ENCODE measurements at regions not wholly inside any gene's neighbourhood (a gene's known extent, or its start where the extent isn't known, plus 50 kb on each side); places are given as distances from the start of the nearest gene placed in this dataset.

DNA sequence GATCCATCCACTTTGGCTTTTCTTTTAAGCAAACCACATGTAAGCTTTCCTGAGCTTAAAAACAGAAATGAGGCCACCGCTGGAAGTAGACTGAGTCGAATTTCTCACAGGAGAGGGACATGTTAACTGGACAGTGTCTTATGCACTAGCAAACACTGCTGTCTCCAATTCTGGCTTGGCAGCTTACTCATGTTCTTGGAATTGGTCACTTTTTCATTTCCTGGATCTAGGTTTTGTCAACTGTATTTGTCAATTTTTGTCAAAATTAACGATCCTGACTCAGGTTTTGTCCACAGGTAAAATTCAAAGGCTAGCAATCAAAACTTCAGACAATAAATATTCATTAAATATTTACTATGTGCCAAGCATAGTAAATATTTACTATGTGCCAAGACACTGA lies 601.5 kb downstream of the RNF144B start:
- no peaks in the 10 kb centered on the region for H3K9me3 ChIP-seq (ENCODE audit: control insufficient read depth, low read length)

DNA sequence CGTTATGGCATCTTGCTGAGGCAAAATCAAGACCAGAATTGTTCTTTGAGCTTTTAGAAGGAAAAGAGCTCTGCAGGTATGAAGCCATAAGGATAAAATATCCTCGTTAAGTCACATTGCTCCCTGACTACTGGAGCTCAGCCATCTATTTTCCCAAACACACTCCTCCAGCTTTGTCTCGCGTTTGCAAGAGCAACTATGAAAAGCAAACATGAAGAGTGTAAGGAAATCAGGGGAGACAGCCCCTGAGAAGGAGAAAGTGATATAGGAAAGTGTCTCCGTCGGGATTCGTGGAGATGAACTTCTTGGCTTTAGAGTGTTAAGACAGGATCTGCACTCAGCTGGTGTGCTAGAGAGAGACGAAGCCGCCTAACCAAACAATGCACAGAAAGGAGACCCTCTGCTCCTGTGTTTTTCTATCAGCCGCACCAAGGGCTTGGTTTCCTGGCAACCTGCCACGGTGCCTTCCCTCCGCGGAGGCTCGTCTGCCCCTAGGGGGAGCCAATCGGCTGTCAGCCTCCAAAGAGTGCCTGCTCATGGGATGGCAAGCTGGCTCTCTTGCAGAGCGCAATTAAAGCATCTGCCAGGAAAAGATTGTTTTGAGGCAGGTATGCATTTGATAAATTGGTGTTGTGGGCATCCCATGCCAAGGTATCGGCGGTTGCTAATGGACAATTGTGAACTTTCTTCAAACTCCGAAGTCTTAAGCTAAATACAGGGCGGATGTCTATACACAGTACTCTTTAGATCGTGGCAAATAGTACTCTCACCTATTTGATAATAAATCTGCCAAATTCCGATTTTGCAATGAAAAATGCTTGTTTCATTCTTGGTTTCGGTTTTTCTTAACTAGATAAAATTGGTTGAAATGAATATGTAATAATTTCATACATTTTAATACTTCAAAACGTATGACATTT lies 603.2 kb downstream of the RNF144B start:
- Histone ChIP-seq H3K4me3 (ENCODE audit: low read depth, low read length) (no peak overlapping the region), H3K4me1 (peaks cover 4% of the 10 kb centered on the region), H2AFZ (no peak overlapping the region)

More for the DNA sequence above, 601.5 kb downstream of the RNF144B start:
- no peaks in the 10 kb centered on the region for H3K79me2 ChIP-seq
- H3K36me3 ChIP-seq (ENCODE audit: control insufficient read depth, insufficient read depth, low read length): no peaks in the 10 kb centered on the region
- H2AFZ ChIP-seq: no peak overlapping the region
- H3K27ac ChIP-seq: no peak overlapping the region
- no peak overlapping the region for H3K4me2 ChIP-seq (ENCODE audit: low read length)
- no peaks in the 10 kb centered on the region for H3K27me3 ChIP-seq (ENCODE audit: control insufficient read depth, insufficient read depth, low read length)
- TF ChIP-seq, protein P1, sequence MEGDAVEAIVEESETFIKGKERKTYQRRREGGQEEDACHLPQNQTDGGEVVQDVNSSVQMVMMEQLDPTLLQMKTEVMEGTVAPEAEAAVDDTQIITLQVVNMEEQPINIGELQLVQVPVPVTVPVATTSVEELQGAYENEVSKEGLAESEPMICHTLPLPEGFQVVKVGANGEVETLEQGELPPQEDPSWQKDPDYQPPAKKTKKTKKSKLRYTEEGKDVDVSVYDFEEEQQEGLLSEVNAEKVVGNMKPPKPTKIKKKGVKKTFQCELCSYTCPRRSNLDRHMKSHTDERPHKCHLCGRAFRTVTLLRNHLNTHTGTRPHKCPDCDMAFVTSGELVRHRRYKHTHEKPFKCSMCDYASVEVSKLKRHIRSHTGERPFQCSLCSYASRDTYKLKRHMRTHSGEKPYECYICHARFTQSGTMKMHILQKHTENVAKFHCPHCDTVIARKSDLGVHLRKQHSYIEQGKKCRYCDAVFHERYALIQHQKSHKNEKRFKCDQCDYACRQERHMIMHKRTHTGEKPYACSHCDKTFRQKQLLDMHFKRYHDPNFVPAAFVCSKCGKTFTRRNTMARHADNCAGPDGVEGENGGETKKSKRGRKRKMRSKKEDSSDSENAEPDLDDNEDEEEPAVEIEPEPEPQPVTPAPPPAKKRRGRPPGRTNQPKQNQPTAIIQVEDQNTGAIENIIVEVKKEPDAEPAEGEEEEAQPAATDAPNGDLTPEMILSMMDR (IDR thresholded peaks at IDR 0.05): no peak
- H3K4me1 ChIP-seq: peaks cover 5% of the 10 kb centered on the region
- no peak overlapping the region for H3K9ac ChIP-seq
- H3K4me3 ChIP-seq (ENCODE audit: low read depth, low read length): no peak overlapping the region

DNA sequence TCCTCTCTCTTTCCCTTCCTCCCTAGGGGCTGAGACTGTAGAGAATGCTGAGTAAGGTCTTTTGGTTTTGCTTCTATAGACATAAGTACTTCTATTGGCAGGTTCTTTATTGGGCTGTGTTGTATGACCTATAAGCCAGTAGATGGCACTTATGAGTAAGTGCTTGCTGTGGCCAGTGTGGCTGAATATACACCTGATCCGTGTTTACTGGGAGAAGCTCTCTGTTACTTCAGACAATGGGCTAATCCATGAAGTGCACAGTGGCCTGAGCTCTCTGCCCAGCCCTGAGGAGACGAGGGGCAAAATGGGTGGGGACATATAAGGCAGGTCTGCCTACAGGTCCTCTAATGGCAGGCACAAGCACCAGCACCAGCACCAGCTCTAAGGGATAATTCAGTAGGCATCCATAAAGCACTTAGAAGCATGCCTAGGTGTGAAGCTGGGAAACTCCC lies 610.3 kb downstream of the RNF144B start:
- Histone ChIP-seq H3K27ac (no peak overlapping the region), H3K4me1 (no peaks in the 10 kb centered on the region), H3K9ac (no peak overlapping the region), H3K9me3 (ENCODE audit: control insufficient read depth, low read length) (no peaks in the 10 kb centered on the region), H3K4me2 (ENCODE audit: low read length) (no peak overlapping the region), H3K27me3 (ENCODE audit: control insufficient read depth, insufficient read depth, low read length) (no peaks in the 10 kb centered on the region), H3K36me3 (ENCODE audit: control insufficient read depth, insufficient read depth, low read length) (no peaks in the 10 kb centered on the region), H3K79me2 (no peaks in the 10 kb centered on the region), H2AFZ (peak overlapping the region; percentile 47), H3K4me3 (ENCODE audit: low read depth, low read length) (no peak overlapping the region)
- TF ChIP-seq, protein P1 (IDR thresholded peaks at IDR 0.05): peak; percentile 78

More for the DNA sequence above, 603.2 kb downstream of the RNF144B start:
- H3K36me3 ChIP-seq (ENCODE audit: control insufficient read depth, insufficient read depth, low read length): no peaks in the 10 kb centered on the region
- TF ChIP-seq, protein P1 (IDR thresholded peaks at IDR 0.05): no peak
- H3K27ac ChIP-seq: no peak overlapping the region
- no peak overlapping the region for H3K4me2 ChIP-seq (ENCODE audit: low read length)
- no peak overlapping the region for H3K9ac ChIP-seq
- no peaks in the 10 kb centered on the region for H3K9me3 ChIP-seq (ENCODE audit: control insufficient read depth, low read length)
- no peaks in the 10 kb centered on the region for H3K79me2 ChIP-seq
- no peaks in the 10 kb centered on the region for H3K27me3 ChIP-seq (ENCODE audit: control insufficient read depth, insufficient read depth, low read length)

DNA sequence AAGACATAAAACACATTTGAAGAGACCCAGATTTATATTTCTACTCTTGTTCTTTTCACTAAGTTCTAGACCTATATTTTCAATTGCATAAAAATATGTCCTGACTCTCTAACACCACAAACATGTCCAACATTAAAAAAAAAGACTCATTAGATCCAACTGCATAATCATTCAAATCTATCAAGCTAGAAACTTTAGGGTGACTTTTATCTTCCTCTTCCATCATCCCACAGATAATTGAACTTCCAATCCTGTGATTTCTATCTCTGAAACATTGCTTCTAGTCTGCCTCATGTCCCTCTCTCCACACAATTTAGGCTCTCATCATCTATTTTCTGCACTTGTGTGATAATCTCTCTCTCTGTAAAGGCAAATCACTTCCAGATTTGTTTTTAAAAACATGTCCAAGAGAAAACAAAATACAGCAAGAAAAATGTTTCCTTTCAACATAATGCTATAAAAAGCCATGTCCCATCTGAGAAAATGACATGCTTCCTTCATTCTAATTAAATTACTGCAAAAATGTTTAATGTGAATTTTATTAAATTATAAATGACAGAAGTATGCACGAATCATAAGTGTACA lies 615.9 kb downstream of the RNF144B start:
- no peaks in the 10 kb centered on the region for H3K9me3 ChIP-seq (ENCODE audit: control insufficient read depth, low read length)

More for the DNA sequence above, 615.9 kb downstream of the RNF144B start:
- Histone ChIP-seq H3K4me2 (ENCODE audit: low read length) (no peak overlapping the region), H3K27me3 (ENCODE audit: control insufficient read depth, insufficient read depth, low read length) (no peaks in the 10 kb centered on the region), H3K79me2 (no peaks in the 10 kb centered on the region), H3K9ac (no peak overlapping the region), H3K36me3 (ENCODE audit: control insufficient read depth, insufficient read depth, low read length) (no peaks in the 10 kb centered on the region), H2AFZ (no peak overlapping the region), H3K4me3 (ENCODE audit: low read depth, low read length) (no peak overlapping the region), H3K27ac (no peak overlapping the region), H3K4me1 (no peaks in the 10 kb centered on the region)
- TF ChIP-seq, protein P1 (IDR thresholded peaks at IDR 0.05): no peak

Measured in parathyroid adenoma (tissue), 2 donors.